MM.1S (cell line): ENCODE measurements at regions not wholly inside any gene's neighbourhood (a gene's known extent, or its start where the extent isn't known, plus 50 kb on each side); places are given as distances from the start of the nearest gene placed in this dataset.
"Not testable (repeated sequence)": the region's sequence is repeated elsewhere in the genome, so short reads cannot be mapped to it uniquely, and the experiment has no call there.

ENCODE experiments used
- CTCF ChIP-seq: fragments of 300-600 bp; sonication (generic); IDR thresholded peaks from 2 replicates; pipeline ENCODE4 v1.5.1; 2016; ENCODE audit warnings: antibody characterized with exemption, low read length, mixed read lengths
- EZH2 ChIP-seq: fragments of 300-600 bp; sonication (generic); optimal IDR thresholded peaks from 2 replicates; pipeline ENCODE3; 2017; ENCODE audit warnings: low read depth, mild to moderate bottlenecking, antibody characterized with exemption, low read length, mixed read lengths
- EZH2phosphoT487 ChIP-seq: fragments of 300-600 bp; sonication (generic); IDR thresholded peaks from 2 replicates; pipeline ENCODE4 v1.6.1; 2018; ENCODE audit warnings: antibody characterized with exemption, low read length

GRCh38 chr1:148279002-148279542 lies 127.0 kb upstream of the NBPF11 start:
- TF ChIP-seq EZH2, CTCF, EZH2phosphoT487: not testable (repeated sequence)
